HEK293T (cell line): ENCODE measurements at regions not wholly inside any gene's neighbourhood (a gene's known extent, or its start where the extent isn't known, plus 50 kb on each side); places are given as distances from the start of the nearest gene placed in this dataset.
"Not testable (repeated sequence)": the region's sequence is repeated elsewhere in the genome, so short reads cannot be mapped to it uniquely, and the experiment has no call there.

Experiments
- CTCF ChIA-PET: fragments of 350-600 bp; formaldehyde crosslinking; extraction: SDS; loops from one replicate; lab custom pipeline; 2021; ENCODE audit warnings: antibody characterized with exemption, inconsistent platforms; lab: Yijun Ruan, JAX
- POLR2A ChIA-PET: fragments of 350-600 bp; formaldehyde crosslinking; extraction: SDS; loops from one replicate; lab custom pipeline; 2020; ENCODE audit warnings: antibody characterized with exemption, inconsistent platforms; lab: Yijun Ruan, JAX
- DNase-seq: peaks from one replicate; pipeline ENCODE4 v3.0.0; 2012; ENCODE audit warnings: mixed read lengths; ENCODE audit errors: extremely low spot score
- ARNT ChIP-seq: fragments of 450-650 bp; IDR thresholded peaks from 2 replicates; pipeline ENCODE4 v1.6.1; 2017; ENCODE audit warnings: mild to moderate bottlenecking
- BHLHE40 ChIP-seq: fragments of 450-650 bp; IDR thresholded peaks from 2 replicates; pipeline ENCODE4 v1.6.1; 2016; ENCODE audit warnings: mild to moderate bottlenecking, moderate library complexity, borderline replicate concordance
- CTBP1 ChIP-seq: fragments of 450-650 bp; IDR thresholded peaks from 2 replicates; pipeline ENCODE4 v1.6.1; 2016; ENCODE audit warnings: borderline replicate concordance
- ELF4 ChIP-seq: fragments of 450-650 bp; IDR thresholded peaks from 2 replicates; pipeline ENCODE4 v1.6.1; 2017; ENCODE audit warnings: antibody characterized with exemption
- FOXA1 ChIP-seq: fragments of 450-650 bp; IDR thresholded peaks from 2 replicates; pipeline ENCODE4 v1.6.1; 2016; ENCODE audit warnings: mild to moderate bottlenecking
- FOXK2 ChIP-seq: fragments of 450-650 bp; IDR thresholded peaks from 2 replicates; pipeline ENCODE4 v1.6.1; 2016; ENCODE audit warnings: mild to moderate bottlenecking
- FOXM1 ChIP-seq: fragments of 450-650 bp; IDR thresholded peaks from 2 replicates; pipeline ENCODE4 v1.6.1; 2017; ENCODE audit warnings: mild to moderate bottlenecking, borderline replicate concordance
- HDGF ChIP-seq: fragments of 450-650 bp; IDR thresholded peaks from 2 replicates; pipeline ENCODE4 v1.6.1; 2017; ENCODE audit warnings: antibody characterized with exemption, borderline replicate concordance
- L3MBTL2 ChIP-seq: fragments of 450-650 bp; conservative IDR thresholded peaks from 2 replicates; pipeline ENCODE4 v1.6.1; 2016; ENCODE audit warnings: mild to moderate bottlenecking
- LEF1 ChIP-seq: fragments of 450-650 bp; IDR thresholded peaks from 2 replicates; pipeline ENCODE4 v1.6.1; 2017; ENCODE audit warnings: mild to moderate bottlenecking, borderline replicate concordance
- NFRKB ChIP-seq: fragments of 450-650 bp; IDR thresholded peaks from 2 replicates; pipeline ENCODE4 v1.6.1; 2016; ENCODE audit warnings: mild to moderate bottlenecking, moderate library complexity
- PKNOX1 ChIP-seq: fragments of 450-650 bp; IDR thresholded peaks from 2 replicates; pipeline ENCODE4 v1.6.1; 2016
- SP1 ChIP-seq: fragments of 450-650 bp; IDR thresholded peaks from 2 replicates; pipeline ENCODE4 v1.6.1; 2017
- SUZ12 ChIP-seq: fragments of 450-650 bp; IDR thresholded peaks from 2 replicates; pipeline ENCODE4 v1.6.1; 2016; ENCODE audit warnings: mild to moderate bottlenecking
- TARDBP ChIP-seq: fragments of 450-650 bp; IDR thresholded peaks from 2 replicates; pipeline ENCODE4 v1.6.1; 2016
- ZNF384 ChIP-seq: fragments of 450-650 bp; IDR thresholded peaks from 2 replicates; pipeline ENCODE4 v1.6.1; 2016

DNA sequence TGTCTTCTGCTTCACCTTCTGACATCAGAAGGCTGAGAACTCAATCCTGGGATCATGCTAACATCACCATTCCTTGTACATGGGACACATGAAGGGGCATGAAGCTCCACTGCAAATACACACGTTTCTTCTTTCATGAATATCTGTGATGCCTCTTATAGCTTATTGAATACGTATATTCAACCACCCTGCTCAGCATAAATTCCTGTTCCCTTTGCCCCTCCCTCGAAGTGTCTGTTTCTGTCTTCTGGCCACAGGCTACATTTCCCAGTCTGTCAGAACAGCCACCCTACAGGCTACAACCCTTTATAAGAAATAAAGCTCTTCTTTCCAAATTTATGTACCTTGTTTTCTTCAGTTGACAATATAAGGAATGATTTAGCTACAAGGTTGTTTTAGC lies 201.3 kb upstream of the STS start:
- DNase-seq: no peak
- CTCF ChIA-PET: no interaction called here
- TF ChIP-seq PKNOX1: no peak
- TF ChIP-seq TARDBP: no peak
- TF ChIP-seq ARNT: no peak
- POLR2A ChIA-PET: no interaction called here

- ChIA-PET POLR2A (no interaction called here), CTCF (interaction anchor here (0.7 kb wide), 1 partner anchor 112 kb away, joined by 7 read pairs; no protein-coding TSS in a partner anchor)
- TF ChIP-seq FOXA1 (no peak), L3MBTL2 (no peak), ARNT (no peak), ELF4 (no peak), HDGF (no peak)
- DNase-seq: no peak
Observed at GRCh38 chrX:6941041-6941440, 206.5 kb upstream of the STS start.

- POLR2A ChIA-PET, DNase-seq, CTCF ChIA-PET: not testable (repeated sequence)
Observed at GRCh38 chrX:6932942-6933341, 214.6 kb upstream of the STS start.

GRCh38 chrX:6930307-6930849 lies 217.1 kb upstream of the STS start:
- no peak for DNase-seq
- no peak for TF ChIP-seq SP1
- TF ChIP-seq FOXA1: no peak
- no peak for TF ChIP-seq PKNOX1
- no peak for TF ChIP-seq FOXK2
- TF ChIP-seq BHLHE40: no peak
- TF ChIP-seq FOXM1: no peak
- no peak for TF ChIP-seq HDGF
- TF ChIP-seq ARNT: no peak
- no peak for TF ChIP-seq L3MBTL2
- TF ChIP-seq NFRKB: no peak
- no peak for TF ChIP-seq TARDBP
- TF ChIP-seq CTBP1: no peak
- TF ChIP-seq ELF4: no peak
- no peak for TF ChIP-seq LEF1
- TF ChIP-seq SUZ12: no peak
- no peak for TF ChIP-seq ZNF384
- ChIA-PET POLR2A (no interaction called here), CTCF (no interaction called here)

- no peak for DNase-seq
- no peak for TF ChIP-seq FOXM1
- POLR2A ChIA-PET: no interaction called here
- CTCF ChIA-PET: no interaction called here
Observed at GRCh38 chrX:6924443-6925077, 223.0 kb upstream of the STS start.

GRCh38 chrX:6917666-6918065 lies 229.8 kb upstream of the STS start:
- TF ChIP-seq SUZ12: no peak
- TF ChIP-seq HDGF: no peak
- TF ChIP-seq BHLHE40: no peak
- TF ChIP-seq ARNT: no peak
- TF ChIP-seq CTBP1: no peak
- no peak for DNase-seq
- CTCF ChIA-PET: no interaction called here
- POLR2A ChIA-PET: no interaction called here

DNA sequence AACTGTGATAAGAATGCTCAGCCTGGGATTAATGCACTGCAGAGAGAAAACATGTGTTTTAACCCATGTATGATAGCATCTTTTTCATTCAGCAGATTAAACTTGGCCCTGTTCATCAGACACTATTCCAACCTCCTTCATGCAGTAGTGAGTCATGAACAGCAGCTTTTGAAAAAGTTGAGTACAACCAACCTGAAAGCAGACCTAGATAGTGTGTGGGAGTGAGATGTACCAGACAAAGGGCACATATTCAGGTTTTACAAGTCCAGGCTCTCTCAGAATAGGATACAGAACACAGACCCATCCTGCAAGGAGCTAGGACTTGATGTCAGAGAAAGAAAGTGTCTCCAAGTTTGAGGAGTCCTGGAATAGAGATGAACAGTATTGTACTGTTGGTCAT lies 237.3 kb upstream of the STS start:
- CTCF ChIA-PET: no interaction called here
- TF ChIP-seq SUZ12 (no peak), CTBP1 (no peak), SP1 (no peak), ARNT (no peak), FOXA1 (no peak), ZNF384 (no peak), BHLHE40 (no peak), PKNOX1 (no peak), HDGF (no peak), L3MBTL2 (no peak), FOXM1 (no peak), FOXK2 (no peak), ELF4 (no peak), TARDBP (no peak)
- DNase-seq: no peak

DNA sequence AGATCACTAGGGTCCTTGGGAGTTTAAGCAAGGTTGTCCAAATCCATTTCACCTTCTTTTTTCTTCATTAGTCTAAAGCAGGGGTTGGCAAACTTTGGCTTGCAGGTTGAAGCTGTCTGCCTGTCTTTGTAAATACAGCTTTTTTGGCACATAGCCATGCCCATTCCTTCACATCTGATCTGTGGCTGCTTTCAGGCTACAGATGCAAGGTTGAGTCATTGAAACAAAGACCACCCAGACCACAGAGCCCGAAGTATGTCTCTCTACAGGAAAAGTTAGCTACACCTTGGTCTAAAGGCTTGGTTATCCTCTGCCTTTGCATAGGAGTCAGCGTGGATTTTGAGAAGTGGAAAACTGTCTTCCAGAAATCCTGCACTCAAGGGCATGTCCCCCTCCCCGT lies 238.1 kb upstream of the STS start:
- CTCF ChIA-PET: no interaction called here
- POLR2A ChIA-PET: no interaction called here
- no peak for DNase-seq
- TF ChIP-seq PKNOX1: no peak
- no peak for TF ChIP-seq ZNF384
- TF ChIP-seq L3MBTL2: no peak
- TF ChIP-seq SUZ12: no peak
- no peak for TF ChIP-seq ELF4
- TF ChIP-seq HDGF: no peak
- no peak for TF ChIP-seq FOXA1
- no peak for TF ChIP-seq SP1
- TF ChIP-seq BHLHE40: no peak
- TF ChIP-seq TARDBP: no peak
- TF ChIP-seq CTBP1: no peak
- no peak for TF ChIP-seq LEF1
- TF ChIP-seq ARNT: no peak
- TF ChIP-seq FOXM1: no peak
- no peak for TF ChIP-seq FOXK2
- no peak for TF ChIP-seq NFRKB

More for the DNA sequence above, 237.3 kb upstream of the STS start:
- POLR2A ChIA-PET: no interaction called here
